HL-60/S4 treated with retinoic acid at 250 ng/mL for 4 days and 3 days (cell line): ENCODE measurements at regions not wholly inside any gene's neighbourhood (a gene's known extent, or its start where the extent isn't known, plus 50 kb on each side); places are given as distances from the start of the nearest gene placed in this dataset.
"Not testable (repeated sequence)": the region's sequence is repeated elsewhere in the genome, so short reads cannot be mapped to it uniquely, and the experiment has no call there.

Experiments
- in situ Hi-C: fragments of 300-500 bp; cut with MboI; formaldehyde crosslinking; loops from 2 replicates; pipeline ENCODE4 v1.7.0; 2022; ENCODE audit warnings: low sequenced_read_pairs

GRCh38 chr9:78934880-78935279 is 636.9 kb upstream of the TLE4 start:
- in situ Hi-C loops, result no loop called here

GRCh38 chr9:78938821-78939220 is 632.9 kb upstream of the TLE4 start:
- in situ Hi-C loops, result no loop called here

- in situ Hi-C loops, result no loop called here
Measured at GRCh38 chr9:78939311-78940065, 632.3 kb upstream of the TLE4 start.

- in situ Hi-C loops, result no loop called here
Measured at GRCh38 chr9:78940121-78940855, 631.5 kb upstream of the TLE4 start.

GRCh38 chr9:78954286-78954685 is 617.5 kb upstream of the TLE4 start:
- in situ Hi-C loops, result no loop called here

GRCh38 chr9:78958892-78959291 is 612.9 kb upstream of the TLE4 start:
- in situ Hi-C loops, result no loop called here

- in situ Hi-C loops, result no loop called here
Measured at GRCh38 chr9:78962156-78962555, 609.6 kb upstream of the TLE4 start.

GRCh38 chr9:78963911-78964310 is 607.9 kb upstream of the TLE4 start:
- in situ Hi-C loops, result no loop called here

GRCh38 chr9:78967596-78968217 is 604.1 kb upstream of the TLE4 start:
- in situ Hi-C loops, result no loop called here

GRCh38 chr9:78970375-78970774 is 601.4 kb upstream of the TLE4 start:
- in situ Hi-C loops, result no loop called here

- in situ Hi-C loops, result no loop called here
Measured at GRCh38 chr9:78971540-78971939, 600.2 kb upstream of the TLE4 start.

- in situ Hi-C loops, result no loop called here
Measured at GRCh38 chr9:78972303-78972999, 599.3 kb upstream of the TLE4 start.

- in situ Hi-C loops, result no loop called here
Measured at GRCh38 chr9:78973907-78974306, 597.9 kb upstream of the TLE4 start.

GRCh38 chr9:78982849-78983248 is 588.9 kb upstream of the TLE4 start:
- in situ Hi-C loops, result no loop called here

- in situ Hi-C loops, result no loop called here
Measured at GRCh38 chr9:78985084-78985738, 586.6 kb upstream of the TLE4 start.

- in situ Hi-C loops, result no loop called here
Measured at GRCh38 chr9:78986446-78986845, 585.3 kb upstream of the TLE4 start.

- in situ Hi-C loops, result no loop called here
Measured at GRCh38 chr9:78989031-78989658, 582.6 kb upstream of the TLE4 start.

GRCh38 chr9:78994471-78994870 is 577.3 kb upstream of the TLE4 start:
- in situ Hi-C loops, result no loop called here

- in situ Hi-C loops, result not testable (repeated sequence)
Measured at GRCh38 chr9:78994974-78995373, 576.8 kb upstream of the TLE4 start.

- in situ Hi-C loops, result no loop called here
Measured at GRCh38 chr9:78997296-78997695, 574.5 kb upstream of the TLE4 start.
